GM13977 (cell line): ENCODE measurements at regions not wholly inside any gene's neighbourhood (a gene's known extent, or its start where the extent isn't known, plus 50 kb on each side); places are given as distances from the start of the nearest gene placed in this dataset.

ENCODE experiments used
- DNase-seq: peaks from one replicate; pipeline ENCODE4 v3.0.0; 2012; ENCODE audit warnings: low spot score
- in situ Hi-C: fragments of 300-500 bp; cut with MboI; formaldehyde crosslinking; loops from one replicate; pipeline ENCODE4 v1.12.0; 2022; ENCODE audit warnings: low sequenced_read_pairs, low pct_unique_long_range_greater_than_20kb, mixed read lengths, inconsistent platforms; ENCODE audit not compliant: unreplicated experiment
- TF ChIP-seq, protein P1 (sequence below): IDR thresholded peaks from 2 replicates; pipeline ENCODE4 v1.5.1; 2012; ENCODE audit warnings: mild to moderate bottlenecking, control low read depth; ENCODE audit not compliant: insufficient read depth; ENCODE audit errors: extremely low read depth, missing control alignments

DNA sequence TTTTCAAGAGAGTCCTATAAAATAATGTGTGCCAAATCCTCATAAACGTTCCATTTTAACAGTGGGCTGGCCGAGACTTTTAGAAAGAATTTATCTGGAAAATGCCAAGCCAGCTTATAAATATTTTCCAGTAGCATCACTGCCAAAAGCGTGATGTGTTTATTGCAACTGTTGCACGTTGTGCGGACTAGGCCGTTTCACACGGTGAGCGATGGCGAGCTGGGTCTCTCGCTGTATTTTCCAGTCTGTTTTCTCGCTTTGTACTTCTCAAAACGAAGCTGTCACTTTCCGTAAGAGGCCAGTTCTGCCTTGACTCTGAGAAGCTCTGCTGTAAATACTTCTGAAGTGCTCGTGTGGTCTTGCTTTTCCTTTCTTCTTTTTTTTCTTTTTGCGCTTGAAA is 65.0 kb upstream of the ZNF236 start:
- in situ Hi-C loops, result no loop called here
- TF ChIP-seq, protein P1, sequence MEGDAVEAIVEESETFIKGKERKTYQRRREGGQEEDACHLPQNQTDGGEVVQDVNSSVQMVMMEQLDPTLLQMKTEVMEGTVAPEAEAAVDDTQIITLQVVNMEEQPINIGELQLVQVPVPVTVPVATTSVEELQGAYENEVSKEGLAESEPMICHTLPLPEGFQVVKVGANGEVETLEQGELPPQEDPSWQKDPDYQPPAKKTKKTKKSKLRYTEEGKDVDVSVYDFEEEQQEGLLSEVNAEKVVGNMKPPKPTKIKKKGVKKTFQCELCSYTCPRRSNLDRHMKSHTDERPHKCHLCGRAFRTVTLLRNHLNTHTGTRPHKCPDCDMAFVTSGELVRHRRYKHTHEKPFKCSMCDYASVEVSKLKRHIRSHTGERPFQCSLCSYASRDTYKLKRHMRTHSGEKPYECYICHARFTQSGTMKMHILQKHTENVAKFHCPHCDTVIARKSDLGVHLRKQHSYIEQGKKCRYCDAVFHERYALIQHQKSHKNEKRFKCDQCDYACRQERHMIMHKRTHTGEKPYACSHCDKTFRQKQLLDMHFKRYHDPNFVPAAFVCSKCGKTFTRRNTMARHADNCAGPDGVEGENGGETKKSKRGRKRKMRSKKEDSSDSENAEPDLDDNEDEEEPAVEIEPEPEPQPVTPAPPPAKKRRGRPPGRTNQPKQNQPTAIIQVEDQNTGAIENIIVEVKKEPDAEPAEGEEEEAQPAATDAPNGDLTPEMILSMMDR, result no peak
- no peak for DNase-seq

- TF ChIP-seq, protein P1, result no peak
- no peak for DNase-seq
- in situ Hi-C loops, result no loop called here
Measured at GRCh38 chr18:76756531-76757253, 65.7 kb upstream of the ZNF236 start.

DNA sequence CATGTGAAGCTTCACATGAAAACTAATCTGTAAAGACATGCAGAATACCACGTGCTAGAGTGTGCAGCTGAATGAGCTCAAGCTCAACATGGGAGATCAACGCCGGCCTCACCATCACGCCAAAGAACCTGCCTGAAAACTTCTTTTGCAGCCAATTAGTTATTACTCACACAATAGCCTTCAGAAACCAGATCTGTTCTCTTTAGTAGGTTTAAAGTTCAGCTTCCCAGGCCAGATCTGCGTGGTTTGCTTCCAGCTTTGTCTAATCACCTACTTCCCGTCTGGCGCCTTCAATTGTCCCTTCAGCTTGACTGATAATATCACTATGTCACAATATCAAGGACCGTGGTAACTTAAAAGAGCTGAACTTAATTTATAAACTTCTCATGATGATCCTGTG is 68.0 kb upstream of the ZNF236 start:
- TF ChIP-seq, protein P1, result no peak
- in situ Hi-C loops, result no loop called here
- DNase-seq, result no peak

DNA sequence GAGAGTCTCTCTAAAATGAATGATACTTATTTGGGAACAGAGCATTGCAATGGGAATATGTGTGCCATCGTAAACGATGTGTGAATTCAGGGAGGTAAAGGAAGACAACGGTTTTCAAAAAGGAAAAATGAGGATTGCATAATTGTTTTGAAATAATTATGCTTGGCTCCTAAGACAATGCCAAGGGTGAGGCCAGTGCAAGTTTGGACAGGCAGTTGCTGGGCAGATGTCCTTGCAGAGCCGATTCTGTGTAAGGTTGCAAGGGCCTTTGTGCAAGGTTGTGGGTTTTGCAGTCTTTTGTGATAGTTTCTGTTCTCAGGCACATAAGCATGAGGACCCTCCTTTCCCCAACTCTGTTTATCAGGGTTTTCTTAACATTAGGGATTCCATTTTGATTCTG is 70.0 kb upstream of the ZNF236 start:
- in situ Hi-C loops, result no loop called here
- no peak for DNase-seq
- TF ChIP-seq, protein P1, result no peak

DNA sequence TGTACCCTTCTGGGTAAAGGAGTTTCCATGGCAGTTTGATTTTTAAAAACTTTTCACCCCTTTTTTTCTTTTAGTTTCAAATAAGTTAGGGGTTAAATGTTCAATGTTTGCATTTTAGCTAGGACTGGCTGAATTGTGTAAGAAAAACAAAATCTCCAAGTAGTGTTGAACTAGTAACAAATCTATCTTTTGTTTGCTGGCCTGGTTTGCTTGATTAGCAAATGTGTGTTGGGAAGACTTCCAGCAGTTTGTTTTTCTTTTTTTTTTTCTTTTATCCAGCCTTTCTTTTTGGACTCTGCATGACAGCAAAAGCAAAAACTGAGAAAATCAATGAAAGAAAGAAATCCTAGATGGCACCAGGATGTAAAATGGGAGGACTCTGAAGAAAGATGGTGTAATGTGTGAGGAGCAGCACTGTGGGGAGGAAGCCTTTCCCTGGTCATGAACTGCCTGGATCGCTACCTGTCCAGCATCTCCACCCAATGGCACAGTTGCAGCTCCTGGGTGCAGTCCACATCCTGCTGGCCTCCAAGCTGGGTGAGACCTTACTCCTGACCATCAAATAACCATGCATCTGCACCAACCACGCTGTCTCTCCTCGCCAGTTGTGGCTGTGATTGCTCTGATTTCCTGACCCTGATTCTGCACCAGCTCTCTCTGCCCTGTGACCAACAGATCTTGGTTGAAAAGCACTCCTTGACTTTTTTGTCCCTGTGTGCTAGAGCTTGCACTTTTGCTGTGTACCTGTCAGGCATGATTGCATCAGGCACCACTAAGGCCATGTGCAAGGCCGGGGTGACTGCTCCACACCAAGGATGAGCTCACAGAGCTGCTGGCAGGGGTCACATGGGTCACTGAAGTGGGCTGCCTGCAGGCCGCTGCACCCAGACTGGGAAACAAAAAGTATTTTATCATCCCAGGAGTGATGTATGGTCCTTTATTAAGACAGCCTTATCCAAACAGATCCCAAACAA is 71.2 kb upstream of the ZNF236 start:
- TF ChIP-seq, protein P1, result no peak
- in situ Hi-C loops, result no loop called here
- DNase-seq, result no peak

DNA sequence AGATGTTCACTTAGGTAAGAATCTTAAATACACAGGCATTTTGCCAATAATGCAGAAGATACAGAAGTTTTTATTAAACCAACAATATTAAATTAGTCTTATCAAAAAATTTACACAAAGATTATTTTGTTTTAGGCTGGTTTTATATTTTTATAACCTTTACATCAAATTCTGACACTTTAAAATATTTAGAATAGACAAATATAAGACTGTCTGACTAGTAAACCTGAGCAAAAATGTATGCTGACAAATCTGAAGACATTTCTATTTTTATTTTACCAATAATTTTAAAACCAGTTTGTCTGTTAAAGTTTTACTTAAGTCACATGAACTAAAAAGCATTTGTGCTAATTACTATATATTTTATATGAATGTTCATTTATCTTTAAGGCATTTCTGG is 72.1 kb upstream of the ZNF236 start:
- in situ Hi-C loops, result no loop called here
- no peak for DNase-seq
- TF ChIP-seq, protein P1, result no peak
